ENCODE measurements at regions not wholly inside any gene's neighbourhood (a gene's known extent, or its start where the extent isn't known, plus 50 kb on each side); places are given as distances from the start of the nearest gene placed in this dataset.

- TF ChIP-seq CTCF (conservative IDR thresholded peaks at IDR 0.05; ENCODE audit: low read depth, low read length) (no peak), POLR2A (IDR thresholded peaks at IDR 0.05; ENCODE audit: low read depth, low read length) (no peak), SMC3 (IDR thresholded peaks at IDR 0.05; ENCODE audit: low read depth, low read length) (no peak), CEBPB (IDR thresholded peaks at IDR 0.05; ENCODE audit: low read depth, low read length) (0 out of 2 replicates have a peak, but pooled peaks have one; percentile 32), BHLHE40 (IDR thresholded peaks at IDR 0.05; ENCODE audit: low read depth, low read length) (no peak), MAFK (IDR thresholded peaks at IDR 0.05; ENCODE audit: low read depth, low read length) (no peak), FOS (IDR thresholded peaks at IDR 0.05; ENCODE audit: low read depth, low read length) (no peak), NFE2L2 (IDR thresholded peaks at IDR 0.05; ENCODE audit: low read depth, low read length) (no peak)
These were observed 514.9 kb downstream of the SLITRK6 start for GRCh38 chr13:85284349-85284748.

Data from IMR-90 (cell line).